IPS DF 6.9 (cell line): ENCODE measurements at regions not wholly inside any gene's neighbourhood (a gene's known extent, or its start where the extent isn't known, plus 50 kb on each side); places are given as distances from the start of the nearest gene placed in this dataset.

Experiments
- DNase-seq: peaks from one replicate; pipeline ENCODE4 v3.0.0-alpha.2; 2013; ENCODE audit warnings: low read depth, low spot score
- H3K27ac ChIP-seq: one replicate; pipeline ENCODE4 v1.5.1; 2013; ENCODE audit warnings: low read length, control low read depth
- H3K27me3 ChIP-seq: 2 replicates; pipeline ENCODE4 v1.6.1; 2013; ENCODE audit warnings: mild to moderate bottlenecking, low read length; ENCODE audit not compliant: control insufficient read depth, insufficient read depth
- H3K36me3 ChIP-seq: 2 replicates; pipeline ENCODE4 v1.6.1; 2013; ENCODE audit warnings: low read length; ENCODE audit not compliant: control insufficient read depth, insufficient read depth
- H3K4me1 ChIP-seq: 2 replicates; pipeline ENCODE4 v1.6.1; 2013; ENCODE audit warnings: low read length; ENCODE audit not compliant: control insufficient read depth, insufficient read depth
- H3K4me3 ChIP-seq: 2 replicates; pipeline ENCODE4 v1.5.1; 2013; ENCODE audit warnings: mild to moderate bottlenecking, low read length
- H3K9me3 ChIP-seq: 2 replicates; pipeline ENCODE4 v1.6.1; 2013; ENCODE audit warnings: low read length, inconsistent platforms; ENCODE audit not compliant: control insufficient read depth, insufficient read depth
- WGBS: extraction: QIAGEN DNeasy Blood & Tissue Kit; methylation state at CpG from one replicate; pipeline ENCODE4 v1.1.7; 2013; ENCODE audit warnings: mixed read lengths, missing lambda C conversion rate; ENCODE audit not compliant: insufficient read length, insufficient coverage; 5-methylcytosine and 5-hydroxymethylcytosine counted together

DNA sequence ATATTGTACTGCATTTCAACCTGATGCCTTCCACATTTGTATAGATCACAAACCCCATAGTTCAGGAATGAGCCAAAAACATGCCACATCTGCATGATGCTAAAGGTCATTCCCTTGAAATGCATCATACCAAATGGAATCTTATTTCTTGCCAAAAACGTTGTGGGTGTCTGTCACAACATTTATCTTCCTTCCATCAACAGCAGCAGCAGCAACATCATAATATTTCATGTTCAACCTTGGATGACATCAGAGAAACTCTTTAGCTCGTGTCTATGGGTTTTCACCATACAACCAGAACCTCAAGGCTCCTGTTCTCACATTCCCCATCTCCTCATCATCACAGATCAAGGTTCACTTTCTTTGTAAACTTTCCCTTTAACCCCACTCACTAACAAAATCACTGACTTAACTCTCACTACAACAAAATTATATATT, 221.3 kb upstream of the CTAGE1 start:
- Histone ChIP-seq H3K27ac (no peak overlapping the region), H3K4me3 (no peak overlapping the region)

DNA sequence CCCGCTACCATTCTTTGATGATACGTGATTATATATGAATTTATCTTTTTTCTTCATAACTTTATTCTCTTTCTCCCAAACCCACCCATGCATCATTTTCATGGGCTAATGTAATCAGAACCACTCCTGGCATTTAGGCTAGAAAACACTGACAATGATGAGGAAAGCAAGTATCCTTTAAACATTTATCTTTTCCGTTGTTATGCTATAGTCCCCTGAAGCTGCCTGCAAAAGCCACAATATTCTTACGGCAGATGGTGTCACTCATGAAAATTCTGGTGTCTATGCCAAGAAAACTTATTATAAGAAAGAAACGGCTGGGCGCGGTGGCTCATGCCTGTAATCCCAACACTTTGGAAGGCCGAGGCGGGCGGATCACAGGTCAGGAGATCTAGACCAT, 221.8 kb upstream of the CTAGE1 start:
- no peak overlapping the region for H3K4me3 ChIP-seq
- DNase-seq = no peak
- no peak overlapping the region for H3K27ac ChIP-seq
- H3K4me1 ChIP-seq = no peaks in the 10 kb centered on the region
- WGBS = no CpG with 5 or more reads among the region's 10 CpGs
- H3K27me3 ChIP-seq = no peaks in the 10 kb centered on the region
- no peaks in the 10 kb centered on the region for H3K9me3 ChIP-seq
- H3K36me3 ChIP-seq = no peaks in the 10 kb centered on the region

More for the DNA sequence above, 221.3 kb upstream of the CTAGE1 start:
- no CpG with 5 or more reads among the region's 2 CpGs for WGBS
- Histone ChIP-seq H3K27me3 (no peaks in the 10 kb centered on the region), H3K36me3 (no peaks in the 10 kb centered on the region), H3K9me3 (no peaks in the 10 kb centered on the region), H3K4me1 (no peaks in the 10 kb centered on the region)
- no peak for DNase-seq

DNA sequence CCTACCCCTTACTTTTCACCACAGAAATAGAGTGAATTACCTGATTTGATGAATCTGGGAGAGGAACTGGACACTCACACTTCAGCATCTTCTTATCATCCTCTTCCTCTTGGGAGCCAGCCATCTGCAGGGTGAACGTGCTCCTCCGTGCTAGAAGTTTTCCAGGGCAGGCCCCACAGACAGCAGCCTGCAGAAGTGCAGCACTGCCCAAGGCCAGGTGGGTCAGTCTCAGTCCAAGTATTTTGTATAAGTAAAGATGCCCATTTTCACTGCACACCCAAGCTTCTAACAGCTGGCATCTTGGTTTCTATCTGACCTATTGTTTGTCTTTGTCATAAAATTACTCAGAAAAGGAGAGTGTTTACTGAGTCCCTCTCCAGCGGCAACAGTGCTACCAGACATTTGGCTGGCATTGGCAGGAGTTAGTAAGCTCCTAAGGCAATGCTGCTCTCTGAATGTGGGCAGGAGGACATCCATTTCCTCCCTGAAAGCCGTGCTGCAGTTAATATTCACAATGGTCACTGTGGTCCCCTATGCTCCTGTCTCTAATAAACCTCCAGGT, 222.6 kb upstream of the CTAGE1 start:
- Histone ChIP-seq H3K4me3 (no peak overlapping the region), H3K36me3 (no peaks in the 10 kb centered on the region), H3K27me3 (no peaks in the 10 kb centered on the region), H3K4me1 (no peaks in the 10 kb centered on the region), H3K9me3 (no peaks in the 10 kb centered on the region), H3K27ac (no peak overlapping the region)
- no peak for DNase-seq
- WGBS = no CpG with 5 or more reads among the region's 4 CpGs

DNA sequence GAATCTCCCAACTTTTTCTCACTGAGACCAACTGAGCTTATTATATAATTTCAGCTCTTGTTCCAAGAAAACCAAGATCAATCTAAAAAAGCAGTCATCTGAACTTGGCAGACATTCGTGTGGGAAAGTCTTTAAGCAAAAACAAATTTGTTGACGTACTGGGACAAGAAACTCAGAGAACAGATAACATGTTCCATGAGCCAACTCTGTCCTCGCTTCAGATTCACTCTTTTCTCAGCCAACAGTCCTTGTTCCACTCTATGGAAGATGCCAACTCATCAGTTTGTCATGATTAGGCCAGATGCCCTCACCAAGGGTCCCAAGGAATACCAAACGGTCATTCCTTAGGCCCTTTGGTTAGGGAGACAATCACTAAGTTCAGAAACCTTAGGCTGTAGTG, 224.2 kb upstream of the CTAGE1 start:
- no peaks in the 10 kb centered on the region for H3K36me3 ChIP-seq
- H3K9me3 ChIP-seq = no peaks in the 10 kb centered on the region
- DNase-seq = no peak
- no peak overlapping the region for H3K27ac ChIP-seq
- no CpG with 5 or more reads among the region's 4 CpGs for WGBS
- no peak overlapping the region for H3K4me3 ChIP-seq
- no peaks in the 10 kb centered on the region for H3K27me3 ChIP-seq
- no peaks in the 10 kb centered on the region for H3K4me1 ChIP-seq

DNA sequence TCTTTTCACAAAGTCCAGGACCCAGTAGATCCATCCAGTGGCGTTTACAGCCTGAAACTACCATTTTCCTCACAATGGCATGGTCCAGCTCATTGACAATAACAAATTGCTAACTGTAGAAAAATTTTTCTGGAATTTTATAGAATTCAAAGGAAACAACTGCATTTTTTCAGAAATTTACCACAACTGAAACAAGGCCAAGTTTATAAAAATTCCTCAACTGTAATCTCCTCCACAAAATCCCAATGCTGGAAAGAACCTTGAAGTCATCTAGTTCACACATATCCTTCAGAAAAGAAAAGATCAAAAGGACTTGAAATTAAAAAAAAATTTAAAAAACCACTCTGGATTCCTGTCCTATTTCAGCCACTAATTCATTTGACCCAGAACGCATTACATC, 226.0 kb upstream of the CTAGE1 start:
- Histone ChIP-seq H3K4me1 (no peaks in the 10 kb centered on the region), H3K36me3 (no peaks in the 10 kb centered on the region), H3K4me3 (no peak overlapping the region), H3K27me3 (no peaks in the 10 kb centered on the region), H3K9me3 (no peaks in the 10 kb centered on the region), H3K27ac (no peak overlapping the region)
- no CpG with 5 or more reads among the region's 2 CpGs for WGBS
- no peak for DNase-seq

DNA sequence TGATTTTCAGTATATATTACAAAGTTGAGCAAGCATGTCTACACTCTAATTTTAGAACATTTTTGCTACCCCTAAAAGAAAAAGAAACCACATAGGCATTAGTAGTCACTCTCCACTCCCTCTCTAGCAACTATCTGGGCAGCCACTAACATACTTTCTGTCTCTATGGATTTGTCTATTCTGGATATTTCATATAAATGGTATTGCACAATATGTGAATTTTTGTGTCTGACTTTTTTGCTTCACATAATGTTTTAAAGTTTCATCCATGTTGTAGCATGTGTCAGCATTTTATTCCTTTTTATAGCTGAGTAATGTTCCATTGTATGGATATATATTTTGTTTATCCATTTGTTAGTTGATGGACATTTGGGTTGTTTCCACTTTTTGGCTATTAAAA, 232.5 kb upstream of the CTAGE1 start:
- no peak overlapping the region for H3K27ac ChIP-seq
- no peaks in the 10 kb centered on the region for H3K27me3 ChIP-seq
- H3K4me3 ChIP-seq = no peak overlapping the region
- no peaks in the 10 kb centered on the region for H3K9me3 ChIP-seq
- H3K4me1 ChIP-seq = no peaks in the 10 kb centered on the region
- no peaks in the 10 kb centered on the region for H3K36me3 ChIP-seq
- DNase-seq = no peak

DNA sequence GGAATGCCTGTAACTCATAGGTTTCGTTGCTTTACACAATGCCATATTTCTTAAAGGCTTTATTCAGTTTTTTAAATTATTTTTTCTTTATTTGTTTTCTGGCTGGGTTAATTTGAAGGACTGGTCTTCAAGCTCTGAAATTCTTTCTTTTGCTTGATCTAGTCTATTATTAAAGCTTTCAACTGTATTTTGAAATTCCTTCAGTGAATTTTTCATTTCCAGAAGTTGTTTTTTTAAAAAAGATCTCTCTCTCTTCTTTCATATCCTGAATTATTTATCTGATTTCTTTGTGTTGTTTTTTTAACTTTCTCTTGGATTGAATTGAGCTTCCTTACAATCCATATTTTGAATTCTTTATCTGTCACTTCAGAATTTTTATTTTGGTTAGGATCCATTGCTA, 239.9 kb upstream of the CTAGE1 start:
- H3K27me3 ChIP-seq = no peaks in the 10 kb centered on the region
- no peak overlapping the region for H3K27ac ChIP-seq
- no peaks in the 10 kb centered on the region for H3K9me3 ChIP-seq
- H3K36me3 ChIP-seq = no peaks in the 10 kb centered on the region
- no peaks in the 10 kb centered on the region for H3K4me1 ChIP-seq
- no peak overlapping the region for H3K4me3 ChIP-seq
- WGBS = no CpG with 5 or more reads among the region's 1 CpG
- no peak for DNase-seq

DNA sequence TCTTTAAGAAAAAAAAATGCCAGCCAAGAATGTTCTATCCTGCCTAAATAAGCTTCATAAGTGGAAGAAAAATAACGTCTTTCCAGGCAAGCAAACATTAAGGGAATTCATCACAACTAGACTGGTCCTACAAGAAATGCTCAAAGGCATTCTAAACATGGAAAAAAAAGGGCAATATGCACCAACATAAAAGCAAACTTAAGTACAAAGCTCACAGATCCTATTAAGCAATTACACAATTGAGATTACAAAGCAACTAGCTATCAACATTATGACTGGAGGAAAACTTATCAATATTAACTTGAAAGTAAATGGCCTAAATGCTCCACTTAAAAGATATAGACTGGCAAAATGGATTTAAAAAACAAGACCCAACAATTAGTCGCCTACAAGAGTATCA, 240.6 kb upstream of the CTAGE1 start:
- Histone ChIP-seq H3K4me3 (no peak overlapping the region), H3K27me3 (no peaks in the 10 kb centered on the region), H3K27ac (no peak overlapping the region), H3K4me1 (no peaks in the 10 kb centered on the region), H3K9me3 (no peaks in the 10 kb centered on the region), H3K36me3 (no peaks in the 10 kb centered on the region)
- WGBS = no CpG with 5 or more reads among the region's 2 CpGs
- DNase-seq = no peak

DNA sequence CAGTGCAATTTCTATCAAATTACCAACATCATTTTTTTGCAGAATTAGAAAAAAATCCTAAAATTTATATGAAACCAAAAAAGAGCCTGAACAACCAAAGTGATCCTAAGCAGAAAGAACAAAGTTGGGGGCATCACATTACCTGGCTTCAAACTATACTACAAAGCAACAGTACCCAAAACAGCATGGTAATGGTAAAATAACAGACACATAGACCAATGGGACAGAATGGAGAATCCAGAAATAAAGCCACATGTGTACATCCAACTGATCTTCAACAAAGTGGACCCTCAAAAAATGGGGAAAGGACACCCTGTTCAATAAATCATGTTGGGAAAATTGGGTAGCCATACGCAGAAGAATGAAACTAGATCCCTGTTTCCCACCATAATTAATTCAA, 245.7 kb upstream of the CTAGE1 start:
- DNase-seq = no peak
- H3K27ac ChIP-seq = no peak overlapping the region
- no peaks in the 10 kb centered on the region for H3K4me1 ChIP-seq
- WGBS = no CpG with 5 or more reads among the region's 1 CpG
- H3K9me3 ChIP-seq = no peaks in the 10 kb centered on the region
- no peaks in the 10 kb centered on the region for H3K27me3 ChIP-seq
- no peak overlapping the region for H3K4me3 ChIP-seq
- H3K36me3 ChIP-seq = no peaks in the 10 kb centered on the region

DNA sequence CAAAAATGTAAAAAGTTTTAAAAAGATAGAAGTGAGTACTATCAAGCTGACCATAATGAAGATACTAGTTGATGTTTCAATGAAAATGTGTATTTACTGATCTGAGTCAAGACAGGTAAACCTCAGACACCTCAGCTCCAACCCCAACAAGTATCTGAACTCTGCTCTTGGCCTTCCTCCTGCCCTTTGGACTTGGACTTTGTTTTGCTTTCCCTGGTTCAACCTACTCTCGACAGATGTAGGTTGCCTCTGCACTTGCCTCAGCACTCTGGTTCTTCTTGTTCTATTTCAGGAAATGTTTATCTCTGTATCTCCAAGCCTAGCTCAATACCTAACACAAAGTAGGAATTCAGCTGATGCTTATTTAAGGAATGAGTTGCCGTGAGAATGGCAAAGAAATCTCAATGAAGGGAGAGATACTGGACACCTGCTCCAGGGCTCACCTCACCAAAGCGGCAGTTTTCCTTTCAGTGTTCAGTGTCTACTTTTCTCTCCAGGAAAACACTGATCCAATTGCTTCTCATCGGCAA, 248.8 kb upstream of the CTAGE1 start:
- Histone ChIP-seq H3K4me1 (no peaks in the 10 kb centered on the region), H3K9me3 (no peaks in the 10 kb centered on the region), H3K27ac (no peak overlapping the region), H3K4me3 (no peak overlapping the region), H3K36me3 (no peaks in the 10 kb centered on the region), H3K27me3 (no peaks in the 10 kb centered on the region)
- no CpG with 5 or more reads among the region's 4 CpGs for WGBS
- DNase-seq = no peak

DNA sequence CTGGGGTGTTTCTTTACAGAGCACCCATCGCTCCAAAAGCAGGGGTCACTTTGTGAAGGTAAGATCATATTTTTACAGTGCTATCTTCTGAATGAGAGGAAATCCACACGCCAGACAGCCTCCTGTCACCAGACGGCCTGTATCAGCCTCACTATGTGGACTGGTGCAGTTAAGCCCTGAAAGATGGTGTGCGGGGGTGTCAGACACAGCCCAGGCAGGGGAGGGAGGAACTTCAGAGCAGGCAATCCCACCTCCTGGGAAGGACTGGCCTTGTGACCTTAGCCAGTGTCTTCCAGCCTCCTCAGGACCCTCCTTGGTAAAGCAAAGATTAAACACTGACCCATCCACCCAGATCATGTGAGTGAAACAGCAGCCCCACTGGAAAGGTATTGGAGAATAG, 249.4 kb upstream of the CTAGE1 start:
- WGBS = no CpG with 5 or more reads among the region's 4 CpGs
- Histone ChIP-seq H3K4me3 (no peak overlapping the region), H3K36me3 (no peaks in the 10 kb centered on the region), H3K27me3 (no peaks in the 10 kb centered on the region), H3K4me1 (no peaks in the 10 kb centered on the region), H3K27ac (no peak overlapping the region), H3K9me3 (no peaks in the 10 kb centered on the region)
- no peak for DNase-seq
